NT2/D1 (cell line): ENCODE measurements at regions not wholly inside any gene's neighbourhood (a gene's known extent, or its start where the extent isn't known, plus 50 kb on each side); places are given as distances from the start of the nearest gene placed in this dataset.
"Not testable (repeated sequence)": the region's sequence is repeated elsewhere in the genome, so short reads cannot be mapped to it uniquely, and the experiment has no call there.

Experiments
- DNase-seq: peaks from one replicate; pipeline ENCODE4 v3.0.0-alpha.2; 2011; ENCODE audit warnings: low read depth, low spot score
- H3K27me3 ChIP-seq: 2 replicates; pipeline ENCODE4 v1.6.0; 2011; ENCODE audit warnings: mild to moderate bottlenecking; ENCODE audit not compliant: insufficient read length, insufficient read depth
- H3K36me3 ChIP-seq: 2 replicates; pipeline ENCODE4 v1.6.1; 2011; ENCODE audit warnings: mild to moderate bottlenecking, low read length, mixed read lengths; ENCODE audit not compliant: insufficient read depth, insufficient read length
- H3K4me1 ChIP-seq: 2 replicates; pipeline ENCODE4 v1.5.1; 2011; ENCODE audit not compliant: insufficient read depth, insufficient read length
- H3K4me3 ChIP-seq: 2 replicates; pipeline ENCODE4 v1.5.1; 2011; ENCODE audit warnings: low read depth; ENCODE audit not compliant: insufficient read length
- H3K9ac ChIP-seq: 2 replicates; pipeline ENCODE4 v1.6.0; 2011; ENCODE audit warnings: low read depth; ENCODE audit not compliant: insufficient read length
- H3K9me3 ChIP-seq: 2 replicates; pipeline ENCODE4 v1.5.1; 2011; ENCODE audit warnings: mild to moderate bottlenecking, low read length; ENCODE audit not compliant: insufficient read depth

- not testable (repeated sequence) for H3K36me3 ChIP-seq, H3K27me3 ChIP-seq, H3K4me1 ChIP-seq, H3K4me3 ChIP-seq, H3K9me3 ChIP-seq, H3K9ac ChIP-seq, DNase-seq
Measured at GRCh38 chr21:10346933-10347615, 174.3 kb upstream of the TPTE start.

- not testable (repeated sequence) for H3K27me3 ChIP-seq, H3K36me3 ChIP-seq, H3K9ac ChIP-seq, H3K4me3 ChIP-seq, DNase-seq, H3K9me3 ChIP-seq, H3K4me1 ChIP-seq
Measured at GRCh38 chr21:10347675-10348074, 173.7 kb upstream of the TPTE start.

- DNase-seq, H3K9ac ChIP-seq, H3K27me3 ChIP-seq, H3K36me3 ChIP-seq, H3K9me3 ChIP-seq, H3K4me1 ChIP-seq, H3K4me3 ChIP-seq: not testable (repeated sequence)
Measured at GRCh38 chr21:10348150-10348549, 173.2 kb upstream of the TPTE start.

- H3K27me3 ChIP-seq, H3K9ac ChIP-seq, H3K4me1 ChIP-seq, H3K36me3 ChIP-seq, H3K4me3 ChIP-seq, H3K9me3 ChIP-seq, DNase-seq: not testable (repeated sequence)
Measured at GRCh38 chr21:10354851-10355578, 166.4 kb upstream of the TPTE start.

GRCh38 chr21:10359120-10359519 is 162.3 kb upstream of the TPTE start:
- not testable (repeated sequence) for H3K4me3 ChIP-seq, H3K36me3 ChIP-seq, H3K27me3 ChIP-seq, DNase-seq, H3K4me1 ChIP-seq, H3K9ac ChIP-seq
- H3K9me3 ChIP-seq = peaks cover 33% of the 10 kb centered on the region

GRCh38 chr21:10359911-10360310 is 161.5 kb upstream of the TPTE start:
- H3K9me3 ChIP-seq = peaks cover 33% of the 10 kb centered on the region
- not testable (repeated sequence) for H3K4me1 ChIP-seq, H3K9ac ChIP-seq, H3K36me3 ChIP-seq, H3K4me3 ChIP-seq, H3K27me3 ChIP-seq, DNase-seq

- not testable (repeated sequence) for H3K27me3 ChIP-seq, H3K9ac ChIP-seq, H3K36me3 ChIP-seq, H3K4me1 ChIP-seq, H3K4me3 ChIP-seq, DNase-seq
- H3K9me3 ChIP-seq = peaks cover 28% of the 10 kb centered on the region
Measured at GRCh38 chr21:10361214-10361736, 160.1 kb upstream of the TPTE start.

- H3K9me3 ChIP-seq = peaks cover 25% of the 10 kb centered on the region
- H3K4me3 ChIP-seq, H3K4me1 ChIP-seq, H3K27me3 ChIP-seq, H3K9ac ChIP-seq, H3K36me3 ChIP-seq, DNase-seq: not testable (repeated sequence)
Measured at GRCh38 chr21:10362816-10363215, 158.6 kb upstream of the TPTE start.

- not testable (repeated sequence) for H3K4me1 ChIP-seq, H3K27me3 ChIP-seq, H3K36me3 ChIP-seq, H3K4me3 ChIP-seq, DNase-seq, H3K9ac ChIP-seq
- peaks cover 25% of the 10 kb centered on the region for H3K9me3 ChIP-seq
Measured at GRCh38 chr21:10363321-10363720, 158.1 kb upstream of the TPTE start.

GRCh38 chr21:10366210-10366609 is 155.2 kb upstream of the TPTE start:
- not testable (repeated sequence) for H3K9ac ChIP-seq, H3K4me3 ChIP-seq, DNase-seq, H3K27me3 ChIP-seq, H3K4me1 ChIP-seq, H3K36me3 ChIP-seq
- peaks cover 12% of the 10 kb centered on the region for H3K9me3 ChIP-seq

- not testable (repeated sequence) for H3K36me3 ChIP-seq, DNase-seq, H3K27me3 ChIP-seq, H3K4me1 ChIP-seq, H3K9ac ChIP-seq, H3K4me3 ChIP-seq, H3K9me3 ChIP-seq
Measured at GRCh38 chr21:10367586-10367985, 153.8 kb upstream of the TPTE start.

GRCh38 chr21:10368323-10368798 is 153.0 kb upstream of the TPTE start:
- H3K27me3 ChIP-seq, H3K9ac ChIP-seq, H3K36me3 ChIP-seq, H3K4me1 ChIP-seq, H3K9me3 ChIP-seq, DNase-seq, H3K4me3 ChIP-seq: not testable (repeated sequence)
